Fibroblast of the aortic adventitia (primary cell): ENCODE measurements at regions not wholly inside any gene's neighbourhood (a gene's known extent, or its start where the extent isn't known, plus 50 kb on each side); places are given as distances from the start of the nearest gene placed in this dataset.

Experiments
- DNase-seq: peaks from one replicate; pipeline ENCODE4 v3.0.0-alpha.2; 2010; ENCODE audit warnings: low read depth
- H3K4me3 ChIP-seq: 2 replicates; pipeline ENCODE4 v1.5.1; 2011; ENCODE audit warnings: low read depth, mild to moderate bottlenecking, control low read depth, low read length, moderate library complexity
- TF ChIP-seq, protein P1 (sequence below): IDR thresholded peaks from 2 replicates; pipeline ENCODE4 v1.5.1; 2011; ENCODE audit warnings: mild to moderate bottlenecking, low read length, control low read depth, inconsistent platforms; ENCODE audit not compliant: insufficient read depth

DNA sequence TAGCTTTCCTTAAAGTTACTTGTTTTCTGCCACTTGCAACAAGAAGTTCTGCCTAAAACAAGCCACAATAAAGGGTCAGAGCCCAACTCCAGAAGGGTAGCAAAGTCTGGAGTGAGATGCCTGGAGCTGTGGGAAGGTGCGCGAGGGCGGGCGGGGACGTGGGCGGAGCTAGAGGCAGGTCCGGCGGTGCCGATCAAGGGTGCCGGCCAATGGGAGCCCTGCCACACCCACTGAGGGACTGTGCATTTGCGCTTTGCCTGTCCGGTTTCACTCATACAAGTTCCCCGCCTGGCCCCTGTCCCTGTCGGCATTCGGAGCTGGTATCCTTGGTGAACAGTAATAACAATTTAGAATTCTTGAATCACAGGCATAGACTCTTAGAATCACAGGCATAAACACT, 732.4 kb downstream of the MATN1 start:
- H3K4me3 ChIP-seq: no peak overlapping the region
- TF ChIP-seq, protein P1, sequence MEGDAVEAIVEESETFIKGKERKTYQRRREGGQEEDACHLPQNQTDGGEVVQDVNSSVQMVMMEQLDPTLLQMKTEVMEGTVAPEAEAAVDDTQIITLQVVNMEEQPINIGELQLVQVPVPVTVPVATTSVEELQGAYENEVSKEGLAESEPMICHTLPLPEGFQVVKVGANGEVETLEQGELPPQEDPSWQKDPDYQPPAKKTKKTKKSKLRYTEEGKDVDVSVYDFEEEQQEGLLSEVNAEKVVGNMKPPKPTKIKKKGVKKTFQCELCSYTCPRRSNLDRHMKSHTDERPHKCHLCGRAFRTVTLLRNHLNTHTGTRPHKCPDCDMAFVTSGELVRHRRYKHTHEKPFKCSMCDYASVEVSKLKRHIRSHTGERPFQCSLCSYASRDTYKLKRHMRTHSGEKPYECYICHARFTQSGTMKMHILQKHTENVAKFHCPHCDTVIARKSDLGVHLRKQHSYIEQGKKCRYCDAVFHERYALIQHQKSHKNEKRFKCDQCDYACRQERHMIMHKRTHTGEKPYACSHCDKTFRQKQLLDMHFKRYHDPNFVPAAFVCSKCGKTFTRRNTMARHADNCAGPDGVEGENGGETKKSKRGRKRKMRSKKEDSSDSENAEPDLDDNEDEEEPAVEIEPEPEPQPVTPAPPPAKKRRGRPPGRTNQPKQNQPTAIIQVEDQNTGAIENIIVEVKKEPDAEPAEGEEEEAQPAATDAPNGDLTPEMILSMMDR: no peak
- DNase-seq: no peak

DNA sequence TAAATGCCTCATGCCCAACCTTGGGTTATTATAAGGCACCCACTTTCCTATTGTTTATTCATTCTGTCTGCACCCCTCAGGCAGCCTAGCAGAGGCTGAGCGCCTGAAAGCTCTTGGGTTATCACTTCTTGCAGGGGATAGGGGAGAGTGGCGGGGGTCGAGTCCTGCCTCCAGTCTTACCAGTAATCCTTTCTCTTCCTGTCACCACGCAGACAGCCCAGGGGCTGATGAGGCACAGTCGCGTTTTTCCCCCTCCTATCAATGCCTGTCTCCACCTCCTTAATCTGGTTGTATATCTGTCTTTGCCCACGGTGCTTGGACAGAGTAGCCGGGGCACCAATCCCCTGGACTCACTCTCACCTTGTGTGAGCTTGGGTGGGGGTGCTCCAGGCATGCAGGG, 733.1 kb downstream of the MATN1 start:
- no peak overlapping the region for H3K4me3 ChIP-seq
- DNase-seq: no peak
- TF ChIP-seq, protein P1: no peak

- TF ChIP-seq, protein P1: no peak
- DNase-seq: no peak
- no peak overlapping the region for H3K4me3 ChIP-seq
Observed at GRCh38 chr1:29986986-29987385, 736.4 kb downstream of the MATN1 start.

GRCh38 chr1:29985606-29985945, 737.8 kb downstream of the MATN1 start:
- H3K4me3 ChIP-seq: no peak overlapping the region
- TF ChIP-seq, protein P1: no peak
- DNase-seq: no peak

- TF ChIP-seq, protein P1: no peak
- DNase-seq: no peak
- no peak overlapping the region for H3K4me3 ChIP-seq
Observed at GRCh38 chr1:29984862-29985605, 738.4 kb downstream of the MATN1 start.

- H3K4me3 ChIP-seq: no peak overlapping the region
- DNase-seq: no peak
- TF ChIP-seq, protein P1: no peak
Observed at GRCh38 chr1:29984166-29984861, 739.1 kb downstream of the MATN1 start.
